ENCODE measurements at regions not wholly inside any gene's neighbourhood (a gene's known extent, or its start where the extent isn't known, plus 50 kb on each side); places are given as distances from the start of the nearest gene placed in this dataset.
"Not testable (repeated sequence)": the region's sequence is repeated elsewhere in the genome, so short reads cannot be mapped to it uniquely, and the experiment has no call there.

- DNase-seq (ENCODE audit: low read depth), result no peak
Observed at GRCh38 chr3:118207271-118207670, 827.4 kb downstream of the IGSF11 start.

- DNase-seq (ENCODE audit: low read depth), result no peak
Observed at GRCh38 chr3:118208642-118209041, 826.0 kb downstream of the IGSF11 start.

DNA sequence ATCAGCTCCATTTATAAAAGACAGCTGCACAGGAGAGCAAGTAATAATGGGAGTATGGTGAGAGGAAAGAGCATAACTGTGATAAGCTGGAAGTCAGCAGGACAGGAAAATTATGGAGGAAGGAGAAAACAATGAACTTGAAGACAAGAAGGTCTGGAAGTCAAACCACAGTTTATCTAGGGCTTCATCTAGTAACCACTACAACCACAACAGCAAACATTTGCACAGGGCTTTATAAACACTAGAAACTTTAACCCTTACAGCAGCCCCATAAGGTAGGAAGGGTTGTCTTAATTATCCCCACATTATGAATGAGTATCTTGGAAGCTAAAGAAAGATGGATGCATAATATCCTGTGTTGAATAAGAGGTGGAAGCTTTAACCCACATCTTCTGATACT, 820.8 kb downstream of the IGSF11 start:
- DNase-seq (ENCODE audit: low read depth), result no peak

- no peak for DNase-seq (ENCODE audit: low read depth)
Observed at GRCh38 chr3:118226206-118226605, 808.4 kb downstream of the IGSF11 start.

DNA sequence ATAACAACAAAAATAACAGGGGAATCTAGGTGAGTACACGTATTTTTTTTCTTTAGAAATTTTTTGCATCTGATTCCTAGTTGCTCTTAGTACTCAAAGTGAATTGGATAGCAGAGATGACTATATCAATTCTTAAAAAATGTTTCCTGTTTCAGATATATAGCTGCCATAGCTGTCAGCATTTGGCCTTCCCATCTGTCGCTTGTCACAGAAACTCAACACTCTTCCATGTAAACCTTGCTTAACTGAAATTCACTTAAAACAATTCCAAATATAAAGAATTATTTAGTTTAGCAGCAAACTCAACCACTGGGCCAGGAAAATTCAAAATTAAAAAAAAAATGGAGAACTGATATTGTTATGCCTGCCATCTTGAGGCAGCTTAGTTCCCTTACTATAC, 807.5 kb downstream of the IGSF11 start:
- no peak for DNase-seq (ENCODE audit: low read depth)

GRCh38 chr3:118228151-118228550, 806.5 kb downstream of the IGSF11 start:
- DNase-seq (ENCODE audit: low read depth), result no peak

DNA sequence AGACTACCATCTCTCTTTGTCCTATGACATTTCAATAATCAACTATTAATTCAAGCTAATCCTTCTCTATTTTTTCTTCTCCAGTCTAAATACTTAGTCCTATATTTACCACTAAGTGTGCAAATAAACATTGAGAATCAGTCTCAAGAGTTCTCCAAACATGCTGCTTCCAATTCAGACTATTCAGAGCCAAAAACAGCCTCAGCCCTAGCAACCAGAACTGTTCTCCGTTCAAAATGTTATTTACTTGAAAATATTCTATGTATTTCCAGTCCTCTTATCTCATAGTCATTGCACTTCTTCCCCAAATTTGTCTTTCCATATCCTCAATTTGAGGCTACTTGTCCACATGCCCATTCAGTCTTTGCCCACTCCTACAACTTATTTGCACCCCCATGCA, 805.5 kb downstream of the IGSF11 start:
- no peak for DNase-seq (ENCODE audit: low read depth)

DNA sequence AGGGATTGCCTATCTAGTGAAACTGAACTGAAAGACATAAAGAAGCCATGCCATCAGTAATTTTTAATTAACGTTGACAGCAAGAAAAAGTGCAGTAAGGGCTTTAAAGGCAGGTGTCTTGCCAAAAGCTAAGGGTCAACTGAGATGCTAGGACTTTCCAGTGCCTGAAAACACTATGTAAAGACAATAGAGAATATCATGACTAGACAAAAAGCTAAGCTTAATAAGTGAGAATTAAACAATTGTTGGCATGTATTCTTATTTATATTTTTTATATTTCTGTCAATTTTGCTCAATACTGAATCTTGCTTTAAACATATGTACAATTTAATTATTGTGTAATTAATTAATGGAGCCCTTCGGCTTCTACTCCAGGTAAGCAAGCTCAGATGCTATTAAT, 803.1 kb downstream of the IGSF11 start:
- DNase-seq (ENCODE audit: low read depth), result no peak

DNA sequence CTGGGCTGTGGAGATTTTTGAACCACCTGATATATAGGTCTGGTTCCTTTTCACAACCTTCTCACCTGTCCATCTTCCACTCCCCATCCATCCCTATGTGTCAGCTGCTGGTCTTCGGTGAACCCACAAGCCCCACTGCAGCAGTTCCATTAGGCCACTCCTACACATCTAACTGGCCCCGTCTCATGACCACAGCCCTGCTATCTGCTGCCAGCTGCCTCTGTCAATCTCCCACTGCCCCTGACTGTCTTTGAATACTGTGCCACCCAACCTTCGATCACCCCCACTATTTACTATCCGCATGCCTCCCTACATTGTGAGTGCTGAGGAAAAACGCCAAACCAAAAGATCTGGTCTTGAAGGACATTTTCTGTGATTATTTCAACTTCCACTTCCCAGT, 795.4 kb downstream of the IGSF11 start:
- peak; percentile 11 for DNase-seq (ENCODE audit: low read depth)

DNA sequence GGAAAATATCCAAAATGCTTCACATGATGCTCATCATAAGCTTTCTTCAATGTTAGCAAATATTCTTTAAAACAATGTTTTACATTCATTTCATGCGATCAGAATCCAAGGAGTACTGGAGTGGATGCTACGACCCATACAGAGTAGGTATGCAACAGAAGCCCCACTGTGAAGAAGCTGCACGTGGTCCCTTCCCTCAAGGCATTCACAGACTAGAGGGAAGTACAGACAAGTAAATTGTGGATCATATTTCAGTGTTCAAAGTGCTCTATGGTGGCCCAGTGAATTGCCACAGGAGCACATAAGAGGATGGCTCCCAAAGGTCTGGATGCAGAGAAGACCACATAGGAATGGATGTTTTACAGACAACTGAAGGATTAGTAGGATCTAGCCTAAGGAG, 789.9 kb downstream of the IGSF11 start:
- DNase-seq (ENCODE audit: low read depth), result no peak

- DNase-seq (ENCODE audit: low read depth), result no peak
Observed at GRCh38 chr3:118245312-118245711, 789.3 kb downstream of the IGSF11 start.

DNA sequence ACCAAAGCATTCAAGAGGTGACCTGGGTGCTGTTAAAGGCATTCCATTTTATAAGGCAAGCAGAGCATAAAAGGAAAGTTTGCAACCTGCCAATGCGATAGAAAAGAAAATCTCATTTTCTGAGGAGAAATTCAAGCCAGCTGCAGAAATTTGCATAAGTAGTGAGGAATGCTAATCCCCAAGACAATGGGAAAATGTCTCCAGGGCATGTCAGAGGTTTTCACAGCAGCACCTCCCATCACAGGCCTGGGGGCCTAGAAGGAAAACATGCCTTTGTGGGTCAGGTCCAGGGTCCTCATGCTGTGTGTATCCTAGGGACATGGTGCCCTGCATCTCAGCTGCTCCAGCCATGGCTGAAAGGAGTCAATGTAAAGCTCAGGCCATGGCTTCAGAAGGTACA, 775.8 kb downstream of the IGSF11 start:
- not testable (repeated sequence) for DNase-seq (ENCODE audit: low read depth)

DNA sequence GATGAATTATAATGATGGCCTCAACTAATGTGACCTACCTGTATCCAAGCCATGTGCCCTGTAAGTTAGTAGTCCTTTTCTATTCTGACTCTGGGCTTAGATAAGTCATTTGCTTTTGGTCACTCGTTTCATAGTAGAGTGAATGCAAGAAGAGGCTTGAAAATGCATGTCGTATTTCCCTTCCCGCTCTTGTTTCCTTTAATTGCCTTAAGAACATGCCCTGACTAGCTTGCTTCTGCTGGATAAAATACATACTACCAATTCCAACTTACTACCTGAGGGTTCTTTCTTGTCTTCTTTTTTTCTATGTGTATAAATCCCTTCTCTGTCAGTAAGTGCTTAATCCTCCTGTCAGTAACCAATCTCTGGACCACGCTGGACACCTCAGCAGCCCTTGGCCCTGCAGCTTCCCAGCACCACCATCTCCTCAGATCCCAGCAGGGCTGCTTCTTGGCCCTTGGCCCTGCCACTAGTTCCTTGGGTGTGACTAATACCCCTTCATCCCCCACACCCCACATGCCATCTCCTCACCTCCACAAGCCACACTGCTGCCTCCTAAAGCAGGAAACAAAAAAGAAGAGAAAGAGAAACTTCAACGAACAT, 771.7 kb downstream of the IGSF11 start:
- DNase-seq (ENCODE audit: low read depth), result no peak

GRCh38 chr3:118267588-118267987, 767.1 kb downstream of the IGSF11 start:
- no peak for DNase-seq (ENCODE audit: low read depth)

- DNase-seq (ENCODE audit: low read depth), result no peak
Observed at GRCh38 chr3:118269537-118270125, 765.0 kb downstream of the IGSF11 start.

DNA sequence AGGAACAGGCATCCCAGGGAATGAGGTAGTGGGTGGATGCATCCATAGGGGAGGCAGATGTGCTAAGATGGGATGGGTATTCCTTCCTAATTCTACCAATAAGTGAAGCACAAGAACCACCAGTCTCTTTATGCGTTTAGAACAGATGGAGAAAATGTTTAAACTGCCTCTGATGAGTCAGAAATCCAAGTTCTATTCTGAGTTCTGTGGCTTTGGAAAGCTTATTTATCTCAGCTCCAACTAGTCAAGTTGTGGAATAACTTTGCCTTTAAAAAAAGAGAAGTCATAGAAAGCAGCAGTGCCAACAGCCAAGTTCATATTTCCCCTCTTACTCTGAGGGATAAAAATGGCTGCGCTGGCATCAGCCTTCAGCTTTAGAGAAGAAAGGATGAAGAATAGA, 761.7 kb downstream of the IGSF11 start:
- DNase-seq (ENCODE audit: low read depth), result no peak

DNA sequence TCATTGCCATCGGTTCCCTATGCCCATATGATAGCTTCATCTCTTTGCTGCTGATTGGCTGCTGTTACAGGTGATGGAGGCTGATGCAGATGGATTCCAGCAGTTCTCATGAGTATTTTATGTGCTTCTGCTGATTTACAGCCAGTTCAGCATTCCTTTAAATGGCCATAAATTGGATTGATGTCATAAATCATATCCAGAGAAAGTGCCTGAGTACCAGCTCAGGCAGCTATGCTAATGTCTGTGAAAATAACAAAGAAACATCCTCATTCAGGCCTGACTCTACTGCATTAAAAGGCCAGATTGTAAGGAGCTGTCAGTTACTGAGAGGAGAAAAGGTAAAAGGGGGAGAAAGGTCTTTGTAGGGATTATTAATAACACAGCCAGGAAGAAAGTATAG, 756.8 kb downstream of the IGSF11 start:
- DNase-seq (ENCODE audit: low read depth), result no peak

DNA sequence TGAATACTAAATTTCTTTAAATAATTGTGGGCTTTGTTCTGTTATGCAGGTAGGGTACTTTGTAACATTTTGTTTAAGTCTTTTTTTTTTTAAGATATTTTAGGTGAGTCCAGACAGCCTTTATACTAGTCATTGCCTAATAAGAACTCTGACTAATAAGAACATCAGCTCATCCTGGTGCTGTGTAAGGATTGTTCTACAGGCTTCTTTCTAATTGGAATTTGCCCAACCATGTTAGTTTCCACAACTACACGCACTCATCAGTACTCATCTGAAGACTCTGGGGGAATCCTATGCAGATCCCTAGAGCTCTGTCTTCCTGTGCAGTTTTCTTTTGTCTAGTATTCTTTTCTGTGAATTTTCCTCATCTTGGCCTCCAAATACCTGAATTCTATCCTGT, 741.8 kb downstream of the IGSF11 start:
- no peak for DNase-seq (ENCODE audit: low read depth)

- DNase-seq (ENCODE audit: low read depth), result no peak
Observed at GRCh38 chr3:118298133-118298532, 736.5 kb downstream of the IGSF11 start.

DNA sequence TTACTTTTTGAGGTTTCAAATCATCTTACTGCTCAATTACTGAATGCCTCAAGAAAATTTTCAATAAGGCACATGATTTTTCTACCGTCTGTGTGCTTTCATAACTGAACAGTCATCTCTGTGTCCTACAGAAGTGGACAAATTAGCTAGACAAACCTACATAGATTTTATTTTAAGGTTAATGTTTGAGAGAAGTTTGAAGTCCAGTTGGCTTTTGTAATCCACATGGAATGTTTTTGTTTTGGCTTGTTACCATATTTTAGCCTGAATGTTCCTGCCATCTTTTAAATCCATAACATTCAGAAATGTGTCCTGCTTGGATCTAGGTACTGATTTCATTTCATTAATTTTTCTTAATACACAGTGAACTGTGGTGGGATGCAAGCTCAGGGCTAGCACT, 730.1 kb downstream of the IGSF11 start:
- no peak for DNase-seq (ENCODE audit: low read depth)

DNA sequence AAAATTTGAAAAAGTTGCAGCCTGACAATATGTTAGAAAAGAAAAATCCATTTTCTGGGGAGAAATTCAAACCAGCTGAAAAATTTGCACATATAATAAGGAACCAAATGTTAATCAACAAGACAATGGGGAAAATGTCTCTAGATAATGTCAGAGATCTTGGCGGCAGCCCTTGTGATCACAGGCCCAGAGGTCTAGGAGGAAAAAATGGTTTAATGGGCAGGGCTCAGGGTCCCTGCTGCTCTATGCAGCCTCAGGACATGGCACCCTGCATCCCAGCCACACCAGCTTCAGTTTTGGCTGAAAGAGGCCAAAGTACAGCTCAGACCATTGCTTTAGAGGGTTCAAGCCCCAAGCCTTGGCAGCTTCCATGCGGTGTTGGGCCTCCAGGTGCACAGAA, 701.9 kb downstream of the IGSF11 start:
- DNase-seq (ENCODE audit: low read depth), result no peak

GRCh38 chr3:118337649-118338048, 697.0 kb downstream of the IGSF11 start:
- no peak for DNase-seq (ENCODE audit: low read depth)

- no peak for DNase-seq (ENCODE audit: low read depth)
Observed at GRCh38 chr3:118347396-118348168, 687.1 kb downstream of the IGSF11 start.

Measured in myocyte (in vitro differentiated cells).